Right hindlimb (tissue), 1 donor: ENCODE measurements at regions not wholly inside any gene's neighbourhood (a gene's known extent, or its start where the extent isn't known, plus 50 kb on each side); places are given as distances from the start of the nearest gene placed in this dataset.

Experiments
- DNase-seq: peaks from one replicate; pipeline ENCODE4 v3.0.0-alpha.2; 2018

DNA sequence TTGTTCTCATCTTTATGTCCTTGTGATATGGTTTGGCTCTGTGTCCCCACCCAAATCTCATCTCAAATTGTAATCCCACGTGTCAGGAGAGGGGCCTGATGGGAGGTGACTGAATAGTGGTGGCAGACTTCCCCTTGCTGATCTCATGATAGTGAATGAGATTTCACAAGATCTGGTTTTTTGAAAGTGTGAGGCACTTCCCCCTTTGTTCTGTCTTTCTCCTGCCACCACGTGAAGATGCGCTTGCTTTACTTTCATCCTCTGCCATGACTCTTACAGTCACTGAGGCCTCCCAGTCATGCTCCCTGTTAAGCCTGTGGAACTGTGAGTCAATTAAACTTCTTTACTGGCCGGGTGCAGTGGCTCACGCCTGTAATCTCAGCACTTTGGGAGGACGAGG lies 161.0 kb downstream of the HERPUD2 start:
- DNase-seq: no peak

DNA sequence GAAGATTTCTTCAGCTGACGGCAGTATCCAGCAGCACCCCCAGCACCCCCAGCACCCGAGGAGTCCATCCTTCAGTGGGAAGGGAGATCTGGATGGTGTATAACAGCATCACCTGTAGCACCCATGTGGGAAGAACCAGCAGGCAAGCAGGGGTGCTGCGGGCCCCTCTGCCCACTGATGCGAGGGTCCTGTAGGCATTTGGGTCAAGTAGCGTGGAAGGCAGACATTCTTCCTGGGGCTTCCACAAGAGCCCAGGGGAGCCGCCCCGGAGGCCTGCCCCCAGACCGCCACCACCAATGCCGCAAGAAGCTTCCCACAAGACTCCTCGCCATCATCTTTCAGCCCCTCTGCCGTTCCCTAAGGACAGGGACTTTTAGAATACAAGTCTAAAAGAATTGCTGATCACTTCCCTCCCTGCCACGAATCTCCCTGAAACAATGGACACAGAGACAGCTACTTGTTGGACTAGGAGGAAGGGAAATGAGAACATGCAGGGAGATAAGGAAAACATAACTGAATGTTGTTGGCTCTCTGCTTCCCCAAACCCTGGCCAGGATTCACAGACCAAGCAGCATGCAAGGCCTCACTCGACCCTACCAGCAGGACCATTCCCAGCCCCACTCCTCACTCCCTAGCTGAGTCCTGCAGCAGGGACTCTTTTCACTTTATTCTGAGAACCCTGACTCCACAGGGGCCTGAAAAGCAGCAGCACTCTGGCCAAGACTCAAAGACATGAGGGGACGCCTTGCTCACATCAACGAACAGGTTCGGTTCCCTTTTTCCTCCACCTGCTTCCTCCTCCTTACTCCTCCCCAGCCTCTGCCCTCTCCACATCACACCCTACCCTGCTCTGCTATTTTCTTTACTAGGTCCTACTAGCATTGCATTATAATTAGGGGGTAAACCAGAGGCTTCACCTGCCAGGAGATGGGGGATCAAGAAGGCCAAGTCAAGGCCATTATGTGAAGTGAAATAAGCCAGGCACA lies 164.5 kb downstream of the HERPUD2 start:
- no peak for DNase-seq

DNA sequence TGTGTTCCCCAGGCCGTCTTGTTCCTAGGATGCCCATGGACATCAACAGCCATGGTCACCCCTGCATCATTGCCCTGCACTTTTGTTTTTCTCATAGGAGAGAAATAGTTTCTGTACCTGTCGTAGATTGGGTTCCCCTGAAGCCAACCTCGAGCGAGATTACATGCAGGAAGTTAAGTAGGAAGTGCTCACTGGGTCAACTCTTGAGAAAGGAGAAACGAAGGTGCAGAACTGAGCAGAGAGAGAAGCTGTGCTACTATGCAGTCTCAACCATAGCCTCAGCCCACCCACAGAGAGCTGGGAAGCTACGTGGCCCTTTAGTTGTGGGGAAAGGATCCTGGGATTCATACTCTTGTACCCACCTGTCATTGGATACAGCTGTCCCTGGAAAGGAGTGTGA lies 165.2 kb downstream of the HERPUD2 start:
- DNase-seq: no peak

- DNase-seq: no peak
These were observed 166.5 kb downstream of the HERPUD2 start for GRCh38 chr7:35528381-35528977.

- no peak for DNase-seq
These were observed 168.3 kb downstream of the HERPUD2 start for GRCh38 chr7:35526645-35527044.

DNA sequence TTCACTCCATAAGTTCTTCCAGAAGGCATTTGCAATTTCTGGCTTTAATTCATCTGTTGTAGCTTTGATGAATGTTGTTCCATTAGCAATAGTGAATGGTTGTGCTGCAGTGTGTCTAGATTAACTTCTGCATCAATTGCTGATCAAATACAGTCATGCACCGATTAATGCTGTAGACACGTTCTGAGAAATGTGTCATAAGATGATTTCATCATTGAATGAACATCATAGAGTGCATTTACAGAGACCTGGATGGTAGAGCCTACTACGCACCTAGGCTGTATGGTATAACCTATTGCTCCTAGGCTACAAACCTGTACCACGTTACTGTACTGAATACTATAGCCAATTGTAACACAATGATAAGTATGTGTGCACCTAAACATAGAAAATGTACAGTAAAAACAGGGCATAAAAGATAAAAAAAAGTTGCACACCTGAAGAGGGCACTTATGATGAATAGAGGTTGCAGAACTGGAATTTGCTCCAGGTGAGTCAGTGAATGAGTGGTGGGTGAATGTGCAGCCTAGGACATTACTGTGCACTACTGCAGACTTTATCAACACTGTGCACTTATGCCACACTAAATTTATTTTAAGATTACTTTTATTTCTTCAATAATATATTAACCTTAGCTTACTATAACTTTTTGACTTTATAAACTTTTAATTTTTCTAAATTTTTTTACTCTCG lies 170.7 kb downstream of the HERPUD2 start:
- DNase-seq: no peak

- DNase-seq: no peak
These were observed 171.6 kb downstream of the HERPUD2 start for GRCh38 chr7:35523292-35523691.

DNA sequence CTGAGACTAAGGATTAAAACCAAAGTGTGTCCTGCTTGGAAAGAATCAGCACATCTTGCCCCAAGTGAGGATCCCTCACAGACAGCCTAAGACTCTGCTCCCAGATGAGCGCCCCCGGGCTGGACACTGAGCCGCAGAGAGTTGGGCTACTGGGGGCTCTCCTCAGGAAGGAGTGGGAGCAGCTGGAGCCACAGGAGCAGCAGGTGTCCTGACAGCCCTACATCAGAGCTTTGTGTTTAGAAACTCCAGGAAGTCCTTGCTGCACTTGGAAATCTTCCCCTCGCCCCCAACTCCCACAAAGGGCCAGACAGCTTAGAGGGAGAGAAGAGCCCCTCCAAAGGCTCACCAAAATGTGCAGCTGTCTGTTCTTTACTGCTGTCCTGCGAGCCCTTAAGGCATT lies 172.2 kb downstream of the HERPUD2 start:
- peak; percentile 80 for DNase-seq

GRCh38 chr7:35521941-35522340 lies 173.0 kb downstream of the HERPUD2 start:
- no peak for DNase-seq

- DNase-seq: no peak
These were observed 173.9 kb downstream of the HERPUD2 start for GRCh38 chr7:35520810-35521625.

DNA sequence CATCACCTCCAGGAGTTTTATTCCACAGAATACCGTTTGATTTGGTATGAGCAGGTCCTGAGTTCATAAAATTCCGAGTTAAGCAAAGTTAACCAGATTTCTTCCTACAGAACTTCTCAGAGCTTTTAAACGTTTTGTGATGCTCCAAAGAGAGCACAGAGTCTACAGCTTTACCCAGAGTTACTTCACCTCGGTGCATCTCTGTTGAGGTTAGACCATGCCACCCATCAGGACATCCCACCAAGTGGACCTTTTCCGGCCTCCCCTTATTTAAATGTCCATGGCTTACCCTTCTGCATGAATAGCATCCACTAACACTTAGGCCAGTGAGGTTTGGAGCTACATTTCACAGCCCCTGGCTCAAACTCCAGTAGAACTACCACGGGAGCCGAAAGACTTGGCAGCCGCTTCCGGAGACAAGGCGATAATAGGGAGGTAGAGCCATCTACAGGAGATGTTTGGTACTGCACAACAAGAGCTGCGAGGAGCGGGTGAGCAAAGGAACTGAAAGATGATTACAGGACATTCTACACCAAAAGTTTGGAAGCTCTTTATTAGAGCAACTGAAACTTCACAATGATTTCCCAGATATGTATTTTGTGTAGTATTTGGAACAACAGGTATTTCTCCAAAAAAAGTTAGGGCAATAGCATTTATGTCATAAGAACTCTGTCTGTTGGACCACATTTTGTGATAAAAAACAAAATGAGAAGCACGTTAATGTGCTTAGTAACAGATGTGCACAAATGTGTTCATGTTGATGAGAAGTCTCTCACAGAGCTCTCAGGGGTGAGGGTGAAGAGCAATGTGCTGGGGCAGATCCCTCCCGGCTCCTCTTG lies 174.7 kb downstream of the HERPUD2 start:
- DNase-seq: peak; percentile 82

DNA sequence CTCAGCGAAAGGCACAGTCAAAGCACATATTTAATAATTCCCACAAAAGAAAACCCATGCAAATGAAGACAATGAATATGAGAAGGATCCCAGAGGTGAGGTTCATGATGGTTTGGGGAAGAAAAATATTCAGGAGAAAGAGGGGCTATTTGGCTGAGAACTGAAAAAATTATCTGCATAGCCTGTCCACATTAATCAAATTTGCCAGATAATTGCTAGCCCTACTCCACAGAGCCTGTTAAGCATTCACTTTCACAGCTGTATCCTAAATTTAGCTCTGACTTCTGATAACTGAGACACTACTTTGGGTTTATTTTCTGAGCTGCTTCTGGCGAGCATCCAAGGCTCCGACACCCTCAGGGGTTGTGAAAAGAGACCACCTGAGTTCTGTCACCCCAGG lies 176.2 kb downstream of the HERPUD2 start:
- no peak for DNase-seq

- DNase-seq: no peak
These were observed 178.4 kb downstream of the HERPUD2 start for GRCh38 chr7:35516498-35516897.

DNA sequence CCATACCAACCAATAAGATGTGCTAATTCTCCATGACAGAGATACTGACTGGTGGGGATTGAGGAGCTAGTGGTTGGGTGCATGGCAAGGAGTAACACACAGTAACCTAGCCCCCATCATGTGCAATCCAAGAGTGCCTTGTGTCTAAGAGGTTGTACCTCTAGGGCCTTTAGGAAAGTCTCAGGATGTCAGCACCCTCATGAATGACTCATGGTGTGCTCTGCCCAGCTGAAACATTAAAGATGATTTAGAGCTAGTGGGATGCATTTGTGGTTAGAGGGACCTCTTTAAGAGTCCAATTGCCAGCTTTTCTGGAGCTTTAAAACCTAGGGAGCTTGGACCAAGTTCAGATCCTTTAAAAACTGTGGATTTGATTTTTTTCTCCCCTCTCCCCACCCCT lies 181.1 kb downstream of the HERPUD2 start:
- DNase-seq: no peak

- no peak for DNase-seq
These were observed 181.7 kb downstream of the HERPUD2 start for GRCh38 chr7:35513195-35513594.

DNA sequence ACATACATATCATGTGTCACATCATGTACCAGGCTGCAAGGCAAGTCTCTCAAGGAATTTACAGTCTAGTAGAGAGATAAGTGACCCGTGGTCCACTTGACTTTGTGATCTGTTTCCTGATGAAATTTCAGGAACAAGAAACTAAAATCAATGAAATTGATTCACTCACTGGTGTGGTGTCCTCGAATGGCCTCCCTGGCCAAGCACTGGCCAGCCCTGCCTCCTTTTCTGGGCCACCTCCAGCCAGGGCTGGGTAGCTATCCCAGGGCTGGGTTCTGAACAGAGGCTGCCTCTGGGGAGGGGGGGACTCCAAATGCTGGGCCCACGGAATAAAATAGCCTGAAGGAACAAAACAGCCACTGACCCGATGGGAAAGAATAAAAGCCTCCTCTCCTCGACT lies 182.2 kb downstream of the HERPUD2 start:
- DNase-seq: no peak

DNA sequence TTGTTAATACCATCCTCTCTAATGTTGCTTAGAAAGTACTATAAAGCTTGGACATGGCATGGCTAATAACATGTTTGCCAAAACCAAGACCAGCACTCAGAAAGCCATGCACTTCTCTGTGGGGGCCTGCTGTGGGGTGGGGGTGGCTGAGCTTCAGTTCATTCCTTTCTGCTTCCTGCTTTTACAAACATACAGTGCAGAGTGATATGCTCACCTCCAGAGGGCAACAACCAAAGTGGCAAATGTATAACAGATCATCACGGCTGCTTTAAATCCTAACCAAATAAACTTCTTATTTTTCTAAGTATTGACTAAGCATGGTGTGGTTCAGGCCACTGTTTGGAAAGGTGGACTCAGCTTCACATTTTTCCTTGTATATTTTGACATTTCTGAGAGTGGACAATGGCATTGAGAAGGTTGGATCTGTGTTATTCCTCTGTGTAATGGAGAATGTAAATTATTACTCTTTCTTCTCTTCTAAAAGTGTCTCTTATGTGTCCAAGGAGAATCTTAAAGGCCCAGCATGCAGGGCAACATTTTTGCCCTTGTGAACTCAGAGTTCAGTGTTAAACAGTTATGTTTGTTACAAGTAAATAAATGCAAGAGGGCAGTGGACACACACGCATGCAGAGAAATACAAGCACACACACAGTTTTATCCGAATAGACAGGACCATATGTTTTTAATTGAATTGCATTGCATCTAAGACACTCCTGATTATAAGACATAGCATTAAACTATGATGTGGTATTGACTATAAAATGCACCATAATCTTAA lies 186.1 kb downstream of the HERPUD2 start:
- no peak for DNase-seq

DNA sequence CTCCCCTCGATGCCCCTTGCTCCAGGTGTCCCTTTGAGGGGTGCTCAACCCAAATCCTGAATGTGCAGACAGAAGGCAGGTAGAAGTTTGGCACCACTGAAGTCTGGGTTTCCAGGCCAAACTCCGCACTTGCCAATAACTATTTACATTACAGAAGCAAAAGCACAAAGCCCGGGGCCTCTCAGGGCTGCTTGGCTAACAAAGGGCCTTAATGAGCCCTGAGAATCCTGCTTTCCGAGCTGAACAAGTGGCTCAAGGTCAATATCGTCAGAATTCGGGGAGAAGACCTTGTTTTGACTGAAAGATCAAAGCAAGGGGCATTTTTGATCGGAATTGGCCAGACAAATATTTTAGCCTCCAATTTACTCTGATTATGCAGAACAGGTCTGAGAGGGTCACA lies 189.9 kb downstream of the HERPUD2 start:
- DNase-seq: no peak

DNA sequence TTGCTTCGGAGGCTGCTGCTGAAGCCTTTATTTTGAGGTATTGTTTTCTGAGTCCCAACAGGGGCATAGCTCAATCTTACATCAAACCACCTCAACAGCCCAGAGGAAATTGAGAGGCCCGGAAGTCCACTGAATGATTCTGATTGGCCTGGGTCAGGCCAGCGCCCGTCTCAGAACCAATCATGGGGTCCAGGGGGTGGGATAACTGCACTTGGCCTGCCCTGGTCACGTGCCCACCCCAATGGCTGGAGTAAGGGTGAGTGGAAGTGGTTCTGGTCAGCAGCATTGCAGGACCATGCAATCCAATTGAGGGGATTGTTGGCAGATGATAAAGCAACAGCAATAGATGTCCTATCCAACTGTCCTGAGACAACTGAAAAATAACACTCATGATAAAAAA lies 190.6 kb downstream of the HERPUD2 start:
- DNase-seq: no peak

DNA sequence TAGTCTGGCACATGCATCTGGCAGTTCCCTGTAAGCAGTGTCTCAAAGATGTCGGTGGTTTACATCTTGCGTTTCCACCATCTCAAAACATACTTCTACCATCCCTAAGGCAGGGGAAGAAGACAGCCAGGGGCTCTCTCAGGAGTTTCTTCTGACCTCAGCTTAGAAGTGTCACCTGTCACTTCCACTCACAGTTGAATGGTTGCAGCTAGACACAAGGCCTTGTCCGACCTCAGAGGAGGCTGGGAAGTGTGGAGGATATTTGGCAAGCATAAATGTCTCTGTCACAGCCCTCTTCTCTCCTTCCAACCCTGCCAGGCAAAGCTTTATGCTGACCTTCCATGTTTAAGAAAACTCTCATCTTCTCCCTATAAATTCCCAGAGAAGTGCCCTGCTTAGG lies 193.3 kb downstream of the HERPUD2 start:
- DNase-seq: no peak

DNA sequence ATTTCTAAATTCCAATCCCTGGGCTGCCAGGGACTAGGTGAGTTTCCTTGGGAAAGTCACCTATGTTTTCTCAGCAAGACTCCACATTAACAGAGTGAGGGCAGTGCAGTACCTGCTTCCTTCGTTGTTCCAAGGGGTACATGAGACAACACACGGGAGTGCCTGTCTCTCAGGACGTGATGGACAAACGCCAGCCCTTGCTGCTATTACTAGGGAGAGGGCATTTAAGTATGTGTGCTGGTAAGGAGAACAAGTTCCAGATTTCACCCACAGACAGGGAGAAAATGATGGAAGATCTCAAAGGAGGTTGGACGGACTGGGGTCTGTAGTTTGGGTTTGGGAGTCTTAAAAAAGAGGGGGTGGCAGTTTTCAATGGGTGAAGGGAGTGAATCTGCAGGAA lies 195.7 kb downstream of the HERPUD2 start:
- DNase-seq: no peak
